Endothelial cell (in vitro differentiated cells): ENCODE measurements at regions not wholly inside any gene's neighbourhood (a gene's known extent, or its start where the extent isn't known, plus 50 kb on each side); places are given as distances from the start of the nearest gene placed in this dataset.

ENCODE experiments used
- DNase-seq: peaks from one replicate; pipeline ENCODE4 v3.0.0; 2021; ENCODE audit warnings: low spot score
- H3K27ac Mint-ChIP-seq: one replicate; pipeline ENCODE4 v1.8.0; 2021; ENCODE audit warnings: mixed read lengths, inconsistent platforms; ENCODE audit not compliant: unreplicated experiment
- H3K27me3 Mint-ChIP-seq: one replicate; pipeline ENCODE4 v1.8.0; 2021; ENCODE audit warnings: mild to moderate bottlenecking, moderate library complexity, mixed read lengths, inconsistent platforms; ENCODE audit not compliant: unreplicated experiment
- H3K36me3 Mint-ChIP-seq: one replicate; pipeline ENCODE4 v1.8.0; 2021; ENCODE audit warnings: mild to moderate bottlenecking, low read depth, mixed read lengths, inconsistent platforms; ENCODE audit not compliant: unreplicated experiment
- H3K4me1 Mint-ChIP-seq: one replicate; pipeline ENCODE4 v1.8.0; 2021; ENCODE audit warnings: mild to moderate bottlenecking, mixed read lengths, inconsistent platforms; ENCODE audit not compliant: unreplicated experiment
- H3K4me3 Mint-ChIP-seq: one replicate; pipeline ENCODE4 v1.8.0; 2021; ENCODE audit warnings: mild to moderate bottlenecking, mixed read lengths, inconsistent platforms; ENCODE audit not compliant: unreplicated experiment
- H3K9me3 Mint-ChIP-seq: one replicate; pipeline ENCODE4 v1.8.0; 2021; ENCODE audit warnings: mixed read lengths, inconsistent platforms; ENCODE audit not compliant: unreplicated experiment
- CTCF ChIP-seq: fragments of 200-600 bp; sonication (generic); IDR thresholded peaks from one replicate; pipeline ENCODE4 v1.5.0; 2021; ENCODE audit warnings: antibody characterized with exemption; ENCODE audit not compliant: unreplicated experiment

GRCh38 chr10:129108994-129109393 is 358.0 kb upstream of the MGMT start:
- TF ChIP-seq CTCF = no peak
- no peak for DNase-seq
- no peak overlapping the region for H3K4me3 Mint-ChIP-seq
- H3K9me3 Mint-ChIP-seq = no peaks in the 10 kb centered on the region
- H3K27ac Mint-ChIP-seq = no peak overlapping the region
- H3K27me3 Mint-ChIP-seq = peaks cover 9% of the 10 kb centered on the region
- H3K36me3 Mint-ChIP-seq = no peaks in the 10 kb centered on the region
- peaks cover 4% of the 10 kb centered on the region for H3K4me1 Mint-ChIP-seq

- H3K4me1 Mint-ChIP-seq = no peaks in the 10 kb centered on the region
These were observed 356.3 kb upstream of the MGMT start for GRCh38 chr10:129110780-129111179.

GRCh38 chr10:129111922-129112321 is 355.1 kb upstream of the MGMT start:
- Mint-ChIP-seq H3K4me1 (no peaks in the 10 kb centered on the region), H3K27ac (no peak overlapping the region), H3K36me3 (no peaks in the 10 kb centered on the region), H3K9me3 (no peaks in the 10 kb centered on the region), H3K27me3 (peaks cover 9% of the 10 kb centered on the region), H3K4me3 (no peak overlapping the region)
- no peak for TF ChIP-seq CTCF
- DNase-seq = no peak

More at GRCh38 chr10:129110780-129111179, 356.3 kb upstream of the MGMT start:
- Mint-ChIP-seq H3K27me3 (peaks cover 9% of the 10 kb centered on the region), H3K27ac (no peak overlapping the region), H3K4me3 (no peak overlapping the region), H3K36me3 (no peaks in the 10 kb centered on the region), H3K9me3 (no peaks in the 10 kb centered on the region)
- TF ChIP-seq CTCF = no peak
- DNase-seq = no peak

- Mint-ChIP-seq H3K27ac (no peak overlapping the region), H3K4me1 (no peaks in the 10 kb centered on the region)
- TF ChIP-seq CTCF = no peak
These were observed 352.5 kb upstream of the MGMT start for GRCh38 chr10:129114588-129114987.

GRCh38 chr10:129116371-129116770 is 350.7 kb upstream of the MGMT start:
- Mint-ChIP-seq H3K9me3 (peaks cover 4% of the 10 kb centered on the region), H3K36me3 (peaks cover 3% of the 10 kb centered on the region)

More at GRCh38 chr10:129114588-129114987, 352.5 kb upstream of the MGMT start:
- H3K9me3 Mint-ChIP-seq = peaks cover 4% of the 10 kb centered on the region
- H3K4me3 Mint-ChIP-seq = no peak overlapping the region
- peaks cover 11% of the 10 kb centered on the region for H3K27me3 Mint-ChIP-seq
- peaks cover 3% of the 10 kb centered on the region for H3K36me3 Mint-ChIP-seq
- no peak for DNase-seq

More at GRCh38 chr10:129116371-129116770, 350.7 kb upstream of the MGMT start:
- Mint-ChIP-seq H3K4me3 (no peak overlapping the region), H3K27ac (no peak overlapping the region), H3K27me3 (peaks cover 6% of the 10 kb centered on the region), H3K4me1 (no peaks in the 10 kb centered on the region)
- no peak for TF ChIP-seq CTCF
- no peak for DNase-seq
